IgD-negative memory B cell (primary cell): ENCODE measurements at regions not wholly inside any gene's neighbourhood (a gene's known extent, or its start where the extent isn't known, plus 50 kb on each side); places are given as distances from the start of the nearest gene placed in this dataset.

Experiments
- H3K27ac Mint-ChIP-seq, 3 donors: one replicate each; pipeline ENCODE4 v1.8.0; 2020 to 2022; ENCODE audit warnings: mild to moderate bottlenecking in 3 of 3, mixed read lengths in 3 of 3, moderate library complexity in 1 of 3
- H3K27me3 Mint-ChIP-seq: one replicate; pipeline ENCODE4 v1.8.0; 2021; ENCODE audit warnings: mixed read lengths
- H3K36me3 Mint-ChIP-seq: one replicate; pipeline ENCODE4 v1.8.0; 2020; ENCODE audit warnings: mild to moderate bottlenecking, mixed read lengths
- H3K4me1 Mint-ChIP-seq, 3 donors: one replicate each; pipeline ENCODE4 v1.8.0; 2020 to 2022; ENCODE audit warnings: mixed read lengths in 3 of 3, mild to moderate bottlenecking in 1 of 3
- H3K4me3 Mint-ChIP-seq, 4 donors: one replicate each; pipeline ENCODE4 v1.8.0; 2020 to 2022; ENCODE audit warnings: mild to moderate bottlenecking in 4 of 4, mixed read lengths in 4 of 4, moderate library complexity in 3 of 4
- H3K9me3 Mint-ChIP-seq, 3 donors: one replicate each; pipeline ENCODE4 v1.8.0; 2020 to 2021; ENCODE audit warnings: mixed read lengths in 3 of 3, mild to moderate bottlenecking in 1 of 3

DNA sequence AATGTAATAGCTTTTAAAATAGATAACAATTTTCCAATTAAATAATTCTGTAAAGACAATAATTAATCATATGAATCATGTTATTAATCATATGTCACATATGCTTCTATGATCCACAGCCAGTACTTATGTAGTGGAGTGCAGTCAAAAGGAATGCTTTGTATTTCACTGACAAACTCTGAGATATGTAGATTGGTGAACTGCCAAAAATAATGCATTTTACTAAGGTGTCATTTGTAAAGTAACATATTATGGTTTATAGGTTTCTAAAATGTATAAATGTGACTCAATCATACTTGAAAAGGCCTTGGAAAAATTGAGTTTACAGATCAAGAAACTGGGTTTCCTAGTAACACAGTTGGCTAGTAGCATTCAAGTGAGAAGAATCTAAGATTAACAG, 93.8 kb upstream of the KCNH7 start:
- H3K4me3 Mint-ChIP-seq, result no peak overlapping the region
- no peaks in the 10 kb centered on the region for H3K4me1 Mint-ChIP-seq
- no peaks in the 10 kb centered on the region for H3K27me3 Mint-ChIP-seq
- no peak overlapping the region for H3K27ac Mint-ChIP-seq
- peaks cover 0 to 6% (median 2%) of the 10 kb centered on the region in 3 donors for H3K9me3 Mint-ChIP-seq
- H3K36me3 Mint-ChIP-seq, result no peaks in the 10 kb centered on the region

GRCh38 chr2:162929571-162929970, 91.0 kb upstream of the KCNH7 start:
- Mint-ChIP-seq H3K9me3 (peaks cover 0 to 4% (median 2%) of the 10 kb centered on the region in 3 donors), H3K36me3 (peaks cover 1% of the 10 kb centered on the region), H3K27ac (no peak overlapping the region), H3K27me3 (no peaks in the 10 kb centered on the region), H3K4me1 (no peaks in the 10 kb centered on the region), H3K4me3 (no peak overlapping the region)

GRCh38 chr2:162928356-162928755, 89.8 kb upstream of the KCNH7 start:
- Mint-ChIP-seq H3K36me3 (peaks cover 1% of the 10 kb centered on the region), H3K4me1 (no peaks in the 10 kb centered on the region), H3K9me3 (peaks cover 0 to 2% (median 2%) of the 10 kb centered on the region in 3 donors), H3K27me3 (no peaks in the 10 kb centered on the region), H3K4me3 (no peak overlapping the region), H3K27ac (no peak overlapping the region)

- H3K36me3 Mint-ChIP-seq, result peaks cover 1% of the 10 kb centered on the region
- H3K27ac Mint-ChIP-seq, result no peak overlapping the region
- H3K9me3 Mint-ChIP-seq, result peaks cover 0 to 2% (median 2%) of the 10 kb centered on the region in 3 donors
- no peak overlapping the region for H3K4me3 Mint-ChIP-seq
- H3K4me1 Mint-ChIP-seq, result no peaks in the 10 kb centered on the region
- no peaks in the 10 kb centered on the region for H3K27me3 Mint-ChIP-seq
Measured at GRCh38 chr2:162926907-162927306, 88.3 kb upstream of the KCNH7 start.

- Mint-ChIP-seq H3K27me3 (no peaks in the 10 kb centered on the region), H3K9me3 (peaks cover 0 to 2% (median 2%) of the 10 kb centered on the region in 3 donors), H3K4me3 (no peak overlapping the region), H3K27ac (no peak overlapping the region), H3K36me3 (peaks cover 1% of the 10 kb centered on the region), H3K4me1 (no peaks in the 10 kb centered on the region)
Measured at GRCh38 chr2:162926501-162926900, 87.9 kb upstream of the KCNH7 start.

GRCh38 chr2:162925595-162925994, 87.0 kb upstream of the KCNH7 start:
- H3K4me3 Mint-ChIP-seq, result no peak overlapping the region
- H3K4me1 Mint-ChIP-seq, result no peaks in the 10 kb centered on the region
- H3K27me3 Mint-ChIP-seq, result no peaks in the 10 kb centered on the region
- H3K27ac Mint-ChIP-seq, result no peak overlapping the region
- peaks cover 1% of the 10 kb centered on the region for H3K36me3 Mint-ChIP-seq
- H3K9me3 Mint-ChIP-seq, result peaks cover 0 to 2% (median 2%) of the 10 kb centered on the region in 3 donors

GRCh38 chr2:162919111-162919510, 80.5 kb upstream of the KCNH7 start:
- no peaks in the 10 kb centered on the region for H3K4me1 Mint-ChIP-seq
- H3K36me3 Mint-ChIP-seq, result no peaks in the 10 kb centered on the region
- peaks cover 0 to 6% (median 1%) of the 10 kb centered on the region in 3 donors for H3K9me3 Mint-ChIP-seq
- H3K4me3 Mint-ChIP-seq, result no peak overlapping the region
- H3K27ac Mint-ChIP-seq, result no peak overlapping the region
- H3K27me3 Mint-ChIP-seq, result no peaks in the 10 kb centered on the region

DNA sequence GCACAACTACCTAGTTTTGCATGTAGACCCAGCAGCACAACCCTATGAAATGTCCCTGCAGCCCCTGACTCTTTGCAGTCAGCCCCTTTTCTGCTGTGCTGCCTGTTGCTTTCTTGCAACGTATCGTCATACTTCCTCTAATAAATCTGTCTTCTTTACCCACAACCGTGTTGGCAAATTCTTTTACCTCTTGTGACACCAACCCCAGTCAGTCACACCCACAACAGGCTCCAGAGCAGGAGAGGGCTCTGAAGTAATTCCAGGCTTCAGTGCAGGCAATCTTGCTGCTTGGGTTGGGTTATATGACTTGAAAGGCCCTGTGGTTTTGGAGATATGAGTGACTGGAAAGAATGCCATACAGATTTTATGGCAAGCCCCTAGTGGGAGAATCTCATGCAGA, 79.1 kb upstream of the KCNH7 start:
- Mint-ChIP-seq H3K27ac (no peak overlapping the region), H3K27me3 (no peaks in the 10 kb centered on the region), H3K9me3 (peaks cover 0 to 6% (median 1%) of the 10 kb centered on the region in 3 donors), H3K4me1 (no peaks in the 10 kb centered on the region), H3K4me3 (no peak overlapping the region), H3K36me3 (no peaks in the 10 kb centered on the region)

- Mint-ChIP-seq H3K4me1 (no peaks in the 10 kb centered on the region), H3K36me3 (no peaks in the 10 kb centered on the region), H3K4me3 (no peak overlapping the region), H3K9me3 (peaks cover 0 to 6% (median 1%) of the 10 kb centered on the region in 3 donors), H3K27ac (no peak overlapping the region), H3K27me3 (no peaks in the 10 kb centered on the region)
Measured at GRCh38 chr2:162916286-162916801, 77.8 kb upstream of the KCNH7 start.

DNA sequence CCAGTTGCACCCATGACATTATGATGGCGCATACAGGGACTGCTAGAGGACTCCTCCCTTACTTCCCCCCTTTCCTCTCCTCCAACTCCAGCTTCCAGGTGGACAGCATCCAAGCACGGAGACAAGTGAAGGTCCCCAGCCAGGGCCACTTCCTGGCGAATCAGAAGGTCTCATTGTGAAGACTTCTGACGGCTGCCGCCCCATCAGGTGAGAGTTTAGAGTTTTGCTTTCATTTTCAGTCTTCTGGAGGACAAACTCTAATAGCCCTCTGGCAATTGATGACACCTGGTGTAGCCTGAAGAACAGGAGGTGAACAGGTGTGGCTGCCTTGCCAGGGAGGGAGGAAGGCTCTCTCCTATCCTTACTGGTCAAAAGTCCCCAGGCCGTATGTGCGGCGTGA, 77.3 kb upstream of the KCNH7 start:
- Mint-ChIP-seq H3K9me3 (peaks cover 0 to 6% (median 1%) of the 10 kb centered on the region in 3 donors), H3K27ac (no peak overlapping the region), H3K4me3 (no peak overlapping the region), H3K27me3 (no peaks in the 10 kb centered on the region), H3K36me3 (no peaks in the 10 kb centered on the region), H3K4me1 (no peaks in the 10 kb centered on the region)

DNA sequence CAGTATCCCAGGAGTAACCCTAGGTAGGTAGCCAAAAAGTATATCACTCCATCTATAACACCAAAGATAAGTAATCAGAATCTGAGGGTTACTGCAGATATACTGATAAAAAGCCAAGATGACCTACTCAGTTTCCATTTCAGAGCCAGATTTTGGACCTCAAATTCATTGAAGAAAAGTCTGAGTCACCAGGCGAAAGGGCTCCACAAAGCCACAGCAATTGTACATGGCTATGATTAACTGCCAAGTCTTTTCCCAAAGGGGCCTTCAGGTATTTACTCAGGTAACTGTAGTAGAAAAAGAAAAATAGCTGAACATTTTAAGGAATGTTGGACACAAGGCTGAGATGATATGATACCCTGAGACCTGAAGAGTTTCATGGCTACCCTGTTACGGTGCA, 75.6 kb upstream of the KCNH7 start:
- H3K4me3 Mint-ChIP-seq, result no peak overlapping the region
- H3K9me3 Mint-ChIP-seq, result peaks cover 0 to 6% (median 1%) of the 10 kb centered on the region in 3 donors
- no peaks in the 10 kb centered on the region for H3K4me1 Mint-ChIP-seq
- no peak overlapping the region for H3K27ac Mint-ChIP-seq
- no peaks in the 10 kb centered on the region for H3K27me3 Mint-ChIP-seq
- no peaks in the 10 kb centered on the region for H3K36me3 Mint-ChIP-seq

DNA sequence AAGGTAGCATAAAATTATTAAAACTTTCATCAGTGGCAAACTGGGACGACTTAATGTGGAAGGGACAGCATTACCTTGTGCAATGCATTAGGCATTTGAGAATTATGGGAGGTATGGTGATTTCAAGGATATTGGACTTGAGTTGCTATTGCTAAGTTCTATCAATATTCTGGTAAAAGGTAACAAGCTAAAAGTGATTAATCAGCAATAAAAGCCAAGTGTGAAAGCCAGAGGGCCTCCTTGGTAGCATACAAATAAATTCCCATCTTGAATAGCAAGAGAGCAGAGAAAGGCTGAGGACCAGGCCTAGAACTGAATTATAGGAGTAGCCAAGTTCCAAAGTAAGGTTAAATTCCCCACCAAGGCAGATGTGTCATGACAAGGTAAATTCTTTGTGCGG, 74.2 kb upstream of the KCNH7 start:
- H3K27me3 Mint-ChIP-seq, result no peaks in the 10 kb centered on the region

GRCh38 chr2:162908567-162908966, 70.0 kb upstream of the KCNH7 start:
- Mint-ChIP-seq H3K4me1 (no peaks in the 10 kb centered on the region), H3K9me3 (peaks cover 0 to 4% (median 0%) of the 10 kb centered on the region in 3 donors), H3K4me3 (no peak overlapping the region), H3K27me3 (no peaks in the 10 kb centered on the region), H3K27ac (no peak overlapping the region), H3K36me3 (no peaks in the 10 kb centered on the region)

More for the DNA sequence above, 74.2 kb upstream of the KCNH7 start:
- Mint-ChIP-seq H3K4me1 (no peaks in the 10 kb centered on the region), H3K9me3 (peaks cover 0 to 6% (median 1%) of the 10 kb centered on the region in 3 donors), H3K36me3 (no peaks in the 10 kb centered on the region), H3K27ac (no peak overlapping the region), H3K4me3 (peak overlapping the region in 1 of 4 donors; percentile 59)

- Mint-ChIP-seq H3K4me3 (no peak overlapping the region), H3K27me3 (no peaks in the 10 kb centered on the region), H3K27ac (no peak overlapping the region), H3K9me3 (peaks cover 0 to 1% (median 0%) of the 10 kb centered on the region in 3 donors), H3K36me3 (no peaks in the 10 kb centered on the region), H3K4me1 (no peaks in the 10 kb centered on the region)
Measured at GRCh38 chr2:162890690-162891311, 52.2 kb upstream of the KCNH7 start.

DNA sequence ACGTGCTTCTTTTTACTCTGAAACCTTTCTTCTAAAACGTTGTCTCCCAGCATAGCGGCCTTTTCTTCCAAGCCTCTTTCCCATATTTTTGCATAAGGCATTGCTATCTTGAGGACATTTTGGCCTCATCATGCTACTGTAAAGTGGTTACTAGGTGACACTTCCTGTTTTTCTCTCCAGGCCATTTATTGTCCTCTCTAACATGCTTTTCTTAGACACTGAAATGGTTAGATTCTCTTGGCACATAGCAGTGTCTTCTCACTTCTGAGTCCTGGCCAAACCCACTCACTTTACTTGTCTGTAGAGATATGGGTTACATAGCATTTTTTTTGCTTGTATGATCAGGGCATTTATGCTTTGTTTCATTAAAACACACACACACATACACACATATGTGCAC, 50.1 kb upstream of the KCNH7 start:
- Mint-ChIP-seq H3K27ac (no peak overlapping the region), H3K36me3 (no peaks in the 10 kb centered on the region), H3K9me3 (peaks cover 0 to 1% (median 0%) of the 10 kb centered on the region in 3 donors), H3K4me3 (no peak overlapping the region), H3K4me1 (no peaks in the 10 kb centered on the region), H3K27me3 (no peaks in the 10 kb centered on the region)
